HepG2 (cell line): ENCODE measurements at regions not wholly inside any gene's neighbourhood (a gene's known extent, or its start where the extent isn't known, plus 50 kb on each side); places are given as distances from the start of the nearest gene placed in this dataset.

Source experiments
- ATAC-seq: fragments of 200-7000 bp; cut with Tn5 transposase; 3 replicates; pipeline ENCODE4 v1.9.1; 2020; ENCODE audit warnings: mild to moderate bottlenecking, moderate library complexity
- BruUV-seq: library from RNA; stranded (reverse); fragments of 400-500 nt; replicated peaks from 2 replicates; lab custom pipeline; 2021; lab: Mats Ljungman, UMichigan
- CTCF ChIA-PET: fragments of 300-600 bp; formaldehyde crosslinking; extraction: SDS; loops from one replicate; lab custom pipeline; 2021; ENCODE audit warnings: low total read pairs, inconsistent platforms, low intra/inter-chr PET ratio; lab: Yijun Ruan, JAX
- POLR2A ChIA-PET: fragments of 350-600 bp; sonication (Branson Sonifier 250); formaldehyde crosslinking; loops from one replicate; lab custom pipeline; 2020; ENCODE audit warnings: antibody characterized with exemption, inconsistent platforms; lab: Yijun Ruan, JAX
- DNase-seq: peaks from one replicate; pipeline ENCODE4 v3.0.0-alpha.2; 2015; ENCODE audit warnings: low spot score
- FAIRE-seq: peaks from 3 replicates; lab custom pipeline; 2011; peaks lifted over from hg19 to GRCh38; lab: Jason Lieb, UNC
- H2AFZ ChIP-seq: one replicate; pipeline ENCODE4 v1.6.1; 2011; ENCODE audit warnings: low read length, inconsistent platforms
- H3K27ac ChIP-seq: fragments of 300-600 bp; 3 replicates; pipeline ENCODE4 v1.8.0; 2011; ENCODE audit warnings: mixed run types, mild to moderate bottlenecking, mixed read lengths, low read length, inconsistent platforms; ENCODE audit not compliant: insufficient read depth; ENCODE audit errors: extremely low read length
- H3K27me3 ChIP-seq, 2 experiments: fragments of 200-600 bp in 1 of 2; 2 replicates in 1 of 2; 3 replicates in 1 of 2; pipeline versions ENCODE4 v1.6.0 to v1.8.0; 2011; ENCODE audit warnings: low read length in 2 of 2, mild to moderate bottlenecking in 2 of 2, moderate library complexity in 2 of 2, inconsistent platforms in 1 of 2; ENCODE audit not compliant: insufficient read depth in 2 of 2, control insufficient read depth in 1 of 2
- H3K36me3 ChIP-seq, 2 experiments: fragments of 200-600 bp in 1 of 2; replicated peaks in 1 of 2; 2 replicates in 1 of 2; 3 replicates in 1 of 2; pipeline versions ENCODE4 v1.5.1 to v1.8.0; 2011; ENCODE audit warnings: low read length in 2 of 2, inconsistent platforms in 1 of 2; ENCODE audit not compliant: insufficient read depth in 2 of 2, control insufficient read depth in 1 of 2
- H3K4me1 ChIP-seq: 2 replicates; pipeline ENCODE4 v1.5.1; 2012; ENCODE audit warnings: low read length, inconsistent platforms; ENCODE audit not compliant: insufficient read depth
- H3K4me2 ChIP-seq: 2 replicates; pipeline ENCODE4 v1.6.0; 2011; ENCODE audit warnings: low read depth, low read length, inconsistent platforms
- H3K4me3 ChIP-seq, 3 experiments: fragments of 200-600 bp in 1 of 3; sonication (generic), shearing (Covaris generic) in 1 of 3; replicated peaks in 1 of 3; 2 replicates each; pipeline ENCODE4 v1.5.1; 2011 to 2016; ENCODE audit warnings: low read length in 3 of 3, inconsistent platforms in 2 of 3, low read depth in 2 of 3, mild to moderate bottlenecking in 2 of 3, control low read depth in 1 of 3, mixed read lengths in 1 of 3; ENCODE audit not compliant: insufficient read depth in 1 of 3
- H3K79me2 ChIP-seq: one replicate; pipeline ENCODE4 v1.6.1; 2011; ENCODE audit warnings: low read length, inconsistent platforms; ENCODE audit not compliant: insufficient read depth
- H3K9ac ChIP-seq: 2 replicates; pipeline ENCODE4 v1.6.0; 2011; ENCODE audit warnings: mild to moderate bottlenecking, low read depth, low read length, inconsistent platforms; ENCODE audit not compliant: insufficient read depth
- H3K9me3 ChIP-seq: 2 replicates; pipeline ENCODE4 v1.5.1; 2012; ENCODE audit warnings: mild to moderate bottlenecking, low read length
- H4K20me1 ChIP-seq: 2 replicates; pipeline ENCODE4 v1.6.0; 2011; ENCODE audit warnings: inconsistent platforms, mild to moderate bottlenecking, low read length, moderate library complexity; ENCODE audit not compliant: insufficient read depth
- CENPBD1 ChIP-seq: sonication (generic); formaldehyde crosslinking; IDR thresholded peaks from 2 replicates; pipeline ENCODE4 v1.8.0; 2022; ENCODE audit warnings: missing genetic modification reagents, low read depth, mild to moderate bottlenecking, borderline replicate concordance
- ELF1 ChIP-seq: sonication (generic); formaldehyde crosslinking; IDR thresholded peaks from 2 replicates; pipeline ENCODE4 v1.4.0; 2020; ENCODE audit warnings: missing genetic modification reagents
- GATAD1 ChIP-seq: IDR thresholded peaks from 2 replicates; pipeline ENCODE4 v1.6.1; 2016; ENCODE audit warnings: missing genetic modification reagents, missing compliant biosample characterization
- SP2 ChIP-seq: sonication (generic); formaldehyde crosslinking; IDR thresholded peaks from 2 replicates; pipeline ENCODE4 v1.5.1; 2020; ENCODE audit warnings: mild to moderate bottlenecking, missing genetic modification reagents
- ZNF414 ChIP-seq: sonication (generic); formaldehyde crosslinking; IDR thresholded peaks from 2 replicates; pipeline ENCODE4 v1.5.0; 2020; ENCODE audit warnings: missing genetic modification reagents
- ZNF557 ChIP-seq: sonication (generic); formaldehyde crosslinking; IDR thresholded peaks from 2 replicates; pipeline ENCODE4 v1.4.0; 2020; ENCODE audit warnings: missing genetic modification reagents
- ZNF619 ChIP-seq: sonication (generic); formaldehyde crosslinking; IDR thresholded peaks from 2 replicates; pipeline ENCODE4 v1.4.0; 2020; ENCODE audit warnings: mild to moderate bottlenecking, missing genetic modification reagents
- WGBS: methylation state at CpG from one replicate; pipeline ENCODE4 v1.1.6; 2017; ENCODE audit warnings: low lambda C conversion rate; 5-methylcytosine and 5-hydroxymethylcytosine counted together
- in situ Hi-C: cut with HindIII; loops from 2 replicates; pipeline ENCODE4 v1.10.0; 2017; ENCODE audit warnings: low pct_unique_long_range_greater_than_20kb; ENCODE audit not compliant: extremely low pct_ligation_motif_present
- intact Hi-C: fragments of 100-400 bp; cut with micrococcal nuclease; formaldehyde crosslinking; loops from one replicate; pipeline ENCODE4 v1.10.0; 2022; ENCODE audit not compliant: unreplicated experiment
- TF ChIP-seq, protein P1 (sequence below), 2 experiments: fragments of 450-650 bp in 1 of 2; sonication (generic) in 1 of 2; formaldehyde crosslinking; IDR thresholded peaks; 2 replicates each; pipeline versions ENCODE4 v1.5.0 to v1.8.0; 2020 to 2022; ENCODE audit warnings: mild to moderate bottlenecking in 1 of 2, missing genetic modification reagents in 1 of 2

DNA sequence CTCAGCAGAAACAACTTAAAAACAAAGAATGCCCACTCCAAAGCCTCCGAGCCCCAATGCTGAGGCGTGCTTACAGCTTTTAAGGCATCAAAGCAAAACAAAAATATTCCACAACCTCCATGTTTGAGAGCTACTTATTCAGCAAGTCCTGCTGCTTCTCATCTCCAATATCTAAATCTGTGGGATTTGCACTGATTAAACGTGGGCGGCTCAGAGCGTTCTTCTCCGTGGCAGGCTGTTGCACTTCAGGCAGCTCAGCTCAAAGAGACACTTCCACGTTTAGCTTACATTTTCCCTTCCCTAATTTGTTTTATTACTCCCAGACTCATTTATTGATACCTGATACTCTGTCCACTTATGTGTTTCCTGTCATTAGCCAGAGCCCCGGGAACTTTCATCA is 282.6 kb upstream of the MCTP2 start:
- in situ Hi-C loops: no loop called here
- DNase-seq: no peak
- Histone ChIP-seq H3K4me1 (no peaks in the 10 kb centered on the region), H3K9me3 (no peaks in the 10 kb centered on the region), H2AFZ (no peak overlapping the region), H3K79me2 (no peaks in the 10 kb centered on the region), H3K27ac (no peak overlapping the region)
- intact Hi-C loops: no loop called here
- BruUV-seq: no TSS peak
- FAIRE-seq: no peak
- 50% methylated on average over 8 of the region's 8 CpGs for WGBS
- CTCF ChIA-PET: no interaction called here
- TF ChIP-seq ELF1 (no peak), GATAD1 (CRISPR knock-in tag) (no peak), ZNF557 (CRISPR knock-in tag) (no peak), SP2 (no peak), ZNF619 (CRISPR knock-in tag) (no peak), CENPBD1 (CRISPR knock-in tag) (no peak), ZNF414 (CRISPR knock-in tag) (no peak)
- TF ChIP-seq, protein P1, sequence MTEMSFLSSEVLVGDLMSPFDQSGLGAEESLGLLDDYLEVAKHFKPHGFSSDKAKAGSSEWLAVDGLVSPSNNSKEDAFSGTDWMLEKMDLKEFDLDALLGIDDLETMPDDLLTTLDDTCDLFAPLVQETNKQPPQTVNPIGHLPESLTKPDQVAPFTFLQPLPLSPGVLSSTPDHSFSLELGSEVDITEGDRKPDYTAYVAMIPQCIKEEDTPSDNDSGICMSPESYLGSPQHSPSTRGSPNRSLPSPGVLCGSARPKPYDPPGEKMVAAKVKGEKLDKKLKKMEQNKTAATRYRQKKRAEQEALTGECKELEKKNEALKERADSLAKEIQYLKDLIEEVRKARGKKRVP (CRISPR knock-in tag; IDR thresholded peaks at IDR 0.05): no peak
- TF ChIP-seq, all 625 proteins: peak for 0
- H3K27me3 ChIP-seq: no peaks in the 10 kb centered on the region
- POLR2A ChIA-PET: no interaction called here
- no peak for ATAC-seq
- no peak overlapping the region for H3K4me2 ChIP-seq
- no peaks in the 10 kb centered on the region for H3K36me3 ChIP-seq
- H3K9ac ChIP-seq: no peak overlapping the region
- H4K20me1 ChIP-seq: no peaks in the 10 kb centered on the region
- H3K4me3 ChIP-seq: no peak overlapping the region
